Esophagus squamous epithelium (tissue), 4 donors: ENCODE measurements at regions not wholly inside any gene's neighbourhood (a gene's known extent, or its start where the extent isn't known, plus 50 kb on each side); places are given as distances from the start of the nearest gene placed in this dataset.

ENCODE experiments used
- POLR2A ChIP-seq, 4 donors: fragments of 450-650 bp; IDR thresholded peaks; one replicate each; pipeline ENCODE4 v1.6.1; 2017; ENCODE audit warnings: antibody characterized with exemption in 4 of 4, mild to moderate bottlenecking in 4 of 4, moderate library complexity in 3 of 4
- TF ChIP-seq, protein P1 (sequence below), 6 experiments: fragments of 450-650 bp in 4 of 6; fragments of 200-600 bp in 2 of 6; sonication (generic) in 2 of 6; IDR thresholded peaks; one replicate each; pipeline ENCODE4 v1.5.1; 2016 to 2019; ENCODE audit warnings: antibody characterized with exemption in 6 of 6, mild to moderate bottlenecking in 4 of 6, moderate library complexity in 4 of 6

DNA sequence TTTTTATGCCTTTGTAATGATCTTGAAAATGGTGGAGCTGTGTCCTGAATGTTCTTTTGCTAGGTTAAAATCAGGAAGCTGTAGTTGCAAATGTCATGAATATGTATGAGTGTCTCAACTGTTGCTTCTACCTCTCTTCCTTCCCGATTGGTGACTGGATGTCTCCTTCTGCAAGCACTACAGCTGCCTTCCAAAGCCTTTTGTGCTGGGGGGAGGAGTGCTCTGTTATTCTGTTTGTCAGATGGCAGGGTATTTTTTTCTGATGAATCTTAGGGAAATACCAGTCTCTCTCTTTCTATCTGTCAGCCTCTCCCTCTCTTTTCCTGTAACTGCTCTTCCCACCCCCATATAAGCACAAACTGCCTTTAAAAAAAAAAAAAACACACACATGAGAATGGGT is 1396.3 kb upstream of the CELF4 start:
- TF ChIP-seq POLR2A (IDR thresholded peaks at IDR 0.05): no peak
- TF ChIP-seq, protein P1, sequence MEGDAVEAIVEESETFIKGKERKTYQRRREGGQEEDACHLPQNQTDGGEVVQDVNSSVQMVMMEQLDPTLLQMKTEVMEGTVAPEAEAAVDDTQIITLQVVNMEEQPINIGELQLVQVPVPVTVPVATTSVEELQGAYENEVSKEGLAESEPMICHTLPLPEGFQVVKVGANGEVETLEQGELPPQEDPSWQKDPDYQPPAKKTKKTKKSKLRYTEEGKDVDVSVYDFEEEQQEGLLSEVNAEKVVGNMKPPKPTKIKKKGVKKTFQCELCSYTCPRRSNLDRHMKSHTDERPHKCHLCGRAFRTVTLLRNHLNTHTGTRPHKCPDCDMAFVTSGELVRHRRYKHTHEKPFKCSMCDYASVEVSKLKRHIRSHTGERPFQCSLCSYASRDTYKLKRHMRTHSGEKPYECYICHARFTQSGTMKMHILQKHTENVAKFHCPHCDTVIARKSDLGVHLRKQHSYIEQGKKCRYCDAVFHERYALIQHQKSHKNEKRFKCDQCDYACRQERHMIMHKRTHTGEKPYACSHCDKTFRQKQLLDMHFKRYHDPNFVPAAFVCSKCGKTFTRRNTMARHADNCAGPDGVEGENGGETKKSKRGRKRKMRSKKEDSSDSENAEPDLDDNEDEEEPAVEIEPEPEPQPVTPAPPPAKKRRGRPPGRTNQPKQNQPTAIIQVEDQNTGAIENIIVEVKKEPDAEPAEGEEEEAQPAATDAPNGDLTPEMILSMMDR (IDR thresholded peaks at IDR 0.05): no peak
